Esophagus muscularis mucosa (tissue), 3 donors: ENCODE measurements at regions not wholly inside any gene's neighbourhood (a gene's known extent, or its start where the extent isn't known, plus 50 kb on each side); places are given as distances from the start of the nearest gene placed in this dataset.

Experiments used
- POLR2A ChIP-seq: fragments of 450-650 bp; IDR thresholded peaks from one replicate; pipeline ENCODE4 v1.6.1; 2017; ENCODE audit warnings: antibody characterized with exemption, moderate library complexity, mild to moderate bottlenecking, low read depth
- TF ChIP-seq, protein P1 (sequence below), 3 experiments: fragments of 200-600 bp in 2 of 3; fragments of 450-650 bp in 1 of 3; sonication (generic) in 2 of 3; IDR thresholded peaks; one replicate each; pipeline ENCODE4 v1.5.1; 2017 to 2019; ENCODE audit warnings: antibody characterized with exemption in 3 of 3, mild to moderate bottlenecking in 2 of 3, moderate library complexity in 1 of 3

DNA sequence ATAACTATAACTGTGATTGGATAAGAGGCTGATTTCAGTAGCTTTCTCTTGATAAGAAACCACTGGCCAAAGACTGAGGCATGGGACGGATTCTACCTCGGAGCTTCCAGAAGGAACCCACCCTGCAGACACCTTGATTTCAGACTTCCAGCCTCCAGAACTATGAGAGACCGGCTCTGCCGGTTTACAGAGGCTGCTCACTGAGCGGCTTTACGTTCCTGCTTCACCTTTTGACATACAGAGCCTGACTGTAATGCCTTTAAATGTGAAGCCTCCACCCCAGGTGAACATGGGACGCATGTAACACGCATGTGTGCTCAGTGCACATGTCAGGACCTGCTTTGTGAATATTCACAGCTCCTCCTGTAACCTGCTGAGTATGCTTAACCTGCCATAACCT lies 361.5 kb downstream of the CTTN start:
- TF ChIP-seq, protein P1, sequence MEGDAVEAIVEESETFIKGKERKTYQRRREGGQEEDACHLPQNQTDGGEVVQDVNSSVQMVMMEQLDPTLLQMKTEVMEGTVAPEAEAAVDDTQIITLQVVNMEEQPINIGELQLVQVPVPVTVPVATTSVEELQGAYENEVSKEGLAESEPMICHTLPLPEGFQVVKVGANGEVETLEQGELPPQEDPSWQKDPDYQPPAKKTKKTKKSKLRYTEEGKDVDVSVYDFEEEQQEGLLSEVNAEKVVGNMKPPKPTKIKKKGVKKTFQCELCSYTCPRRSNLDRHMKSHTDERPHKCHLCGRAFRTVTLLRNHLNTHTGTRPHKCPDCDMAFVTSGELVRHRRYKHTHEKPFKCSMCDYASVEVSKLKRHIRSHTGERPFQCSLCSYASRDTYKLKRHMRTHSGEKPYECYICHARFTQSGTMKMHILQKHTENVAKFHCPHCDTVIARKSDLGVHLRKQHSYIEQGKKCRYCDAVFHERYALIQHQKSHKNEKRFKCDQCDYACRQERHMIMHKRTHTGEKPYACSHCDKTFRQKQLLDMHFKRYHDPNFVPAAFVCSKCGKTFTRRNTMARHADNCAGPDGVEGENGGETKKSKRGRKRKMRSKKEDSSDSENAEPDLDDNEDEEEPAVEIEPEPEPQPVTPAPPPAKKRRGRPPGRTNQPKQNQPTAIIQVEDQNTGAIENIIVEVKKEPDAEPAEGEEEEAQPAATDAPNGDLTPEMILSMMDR (IDR thresholded peaks at IDR 0.05): no peak
- no peak for TF ChIP-seq POLR2A
